ENCODE measurements at regions not wholly inside any gene's neighbourhood (a gene's known extent, or its start where the extent isn't known, plus 50 kb on each side); places are given as distances from the start of the nearest gene placed in this dataset.
"Not testable (repeated sequence)": the region's sequence is repeated elsewhere in the genome, so short reads cannot be mapped to it uniquely, and the experiment has no call there.

- no peak for DNase-seq
Observed at GRCh38 chr12:131613186-131613585, 97.7 kb upstream of the SFSWAP start.

GRCh38 chr12:131613678-131614077 is 97.2 kb upstream of the SFSWAP start:
- DNase-seq, result no peak

GRCh38 chr12:131615326-131616042 is 95.4 kb upstream of the SFSWAP start:
- DNase-seq, result no peak

DNA sequence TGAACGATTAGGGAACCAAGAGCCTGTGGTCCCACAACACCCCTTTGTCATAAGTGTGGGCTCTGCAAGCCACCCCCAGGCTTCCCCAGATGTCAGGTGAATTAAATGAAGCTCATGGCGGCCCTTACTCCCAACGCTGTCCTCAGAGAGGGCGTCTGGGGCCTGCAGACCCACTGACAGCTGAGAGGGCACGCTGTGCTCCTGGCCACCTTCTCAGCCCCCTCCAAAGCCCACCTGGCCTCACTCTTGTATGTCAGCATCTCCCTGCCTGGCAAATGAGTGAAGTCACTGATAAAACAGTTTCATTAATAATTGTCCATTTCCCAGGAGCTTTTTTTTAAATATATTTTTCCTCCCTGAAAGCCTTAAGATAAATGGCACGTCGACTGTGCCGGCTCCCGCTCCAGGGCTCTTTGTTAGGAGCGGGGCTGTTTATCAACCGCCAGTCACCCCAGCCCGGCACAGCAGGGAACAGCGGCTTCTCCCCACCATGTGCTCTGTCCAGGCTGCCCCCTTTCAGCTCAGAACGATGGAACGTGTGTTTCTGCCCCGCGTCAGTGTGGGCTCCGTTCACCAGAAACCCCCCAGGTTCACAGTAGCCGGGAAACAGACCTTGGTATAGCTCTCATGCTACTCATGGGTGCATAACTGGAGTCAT is 94.7 kb upstream of the SFSWAP start:
- DNase-seq, result no peak

DNA sequence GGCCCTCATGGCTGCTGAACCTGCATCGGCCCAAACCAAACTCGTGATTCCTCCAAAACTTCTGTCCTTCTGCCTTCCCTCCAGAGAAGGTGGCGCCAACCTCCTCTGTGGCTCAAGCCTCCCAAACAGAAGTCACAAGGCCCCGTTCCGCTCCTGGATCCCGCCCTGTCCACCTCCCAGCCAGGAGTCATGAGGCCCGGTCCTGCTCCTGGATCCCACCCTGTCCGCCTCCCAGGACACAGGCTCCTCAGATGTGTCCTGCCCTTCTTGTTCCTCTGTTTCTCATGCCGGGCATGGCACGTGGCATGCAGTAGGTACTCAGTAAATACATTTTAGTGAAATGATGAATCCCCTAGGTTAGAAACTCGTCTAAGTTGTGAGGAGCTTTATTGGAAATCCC is 94.2 kb upstream of the SFSWAP start:
- DNase-seq, result no peak

- DNase-seq, result no peak
Observed at GRCh38 chr12:131617179-131617578, 93.7 kb upstream of the SFSWAP start.

- DNase-seq, result no peak
Observed at GRCh38 chr12:131617596-131618302, 93.1 kb upstream of the SFSWAP start.

GRCh38 chr12:131618303-131618658 is 92.6 kb upstream of the SFSWAP start:
- DNase-seq, result no peak

GRCh38 chr12:131618701-131619100 is 92.2 kb upstream of the SFSWAP start:
- DNase-seq, result no peak

DNA sequence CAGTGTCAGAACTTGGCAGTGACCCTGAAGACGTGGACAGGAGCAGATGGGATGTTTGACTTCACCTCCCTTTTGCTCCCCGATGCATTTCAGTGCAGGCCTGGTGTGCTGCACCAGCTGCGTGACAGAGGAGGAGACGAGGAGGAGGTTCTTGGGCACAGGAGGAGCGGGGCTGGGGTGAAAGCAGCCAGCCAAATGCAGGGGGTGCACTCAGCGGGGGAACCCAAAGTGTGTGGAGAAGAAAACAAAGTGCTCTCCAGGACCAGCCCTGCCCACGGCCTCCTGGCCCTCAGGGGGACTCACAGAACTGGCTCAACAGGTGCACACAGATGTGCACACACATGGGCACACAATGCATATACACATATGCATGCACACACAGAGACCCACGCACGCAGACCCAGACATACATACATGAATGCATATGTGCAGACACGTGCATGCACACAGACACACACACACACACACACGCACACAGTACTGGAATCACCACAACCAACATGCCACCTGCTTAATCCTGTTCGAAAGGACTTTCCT is 91.7 kb upstream of the SFSWAP start:
- no peak for DNase-seq

DNA sequence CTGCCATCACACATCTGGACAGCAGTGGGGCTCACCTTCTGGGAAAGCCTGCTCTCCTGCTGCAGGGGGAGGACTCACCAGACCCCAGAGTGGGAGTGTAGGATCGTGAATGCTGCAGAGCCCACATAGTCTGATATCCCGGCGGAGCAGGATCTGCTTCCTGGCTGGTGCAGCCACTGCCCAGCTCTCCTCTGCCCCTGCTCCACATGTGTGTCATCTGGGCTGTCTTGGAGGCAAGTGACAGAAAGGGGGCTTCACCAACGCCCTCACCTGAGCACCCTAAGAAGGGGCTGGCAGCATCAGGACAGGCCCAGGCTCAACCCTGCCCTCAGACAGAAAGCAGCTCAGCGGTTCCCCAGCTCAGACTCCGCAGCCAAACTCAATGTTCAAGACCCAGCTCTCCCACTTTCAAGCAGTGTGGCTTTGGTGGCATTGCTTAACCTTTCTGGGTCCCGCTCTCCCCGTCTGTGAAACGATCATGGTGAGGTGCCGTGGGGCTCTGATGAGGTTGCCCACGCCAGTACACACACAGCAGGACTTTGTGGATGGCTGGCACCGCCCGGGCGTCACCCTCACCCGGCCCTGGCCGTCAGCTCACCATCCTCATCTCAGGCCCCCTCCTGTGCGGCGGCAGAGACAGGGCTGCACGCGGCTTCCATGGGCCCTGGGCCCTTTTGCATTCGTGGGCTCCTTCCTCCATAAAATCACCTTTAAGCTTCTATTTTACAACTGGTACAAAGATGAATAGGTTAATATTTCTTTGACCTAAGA is 91.0 kb upstream of the SFSWAP start:
- no peak for DNase-seq

- DNase-seq, result no peak
Observed at GRCh38 chr12:131620520-131620919, 90.4 kb upstream of the SFSWAP start.

GRCh38 chr12:131620946-131621681 is 89.8 kb upstream of the SFSWAP start:
- DNase-seq, result no peak

DNA sequence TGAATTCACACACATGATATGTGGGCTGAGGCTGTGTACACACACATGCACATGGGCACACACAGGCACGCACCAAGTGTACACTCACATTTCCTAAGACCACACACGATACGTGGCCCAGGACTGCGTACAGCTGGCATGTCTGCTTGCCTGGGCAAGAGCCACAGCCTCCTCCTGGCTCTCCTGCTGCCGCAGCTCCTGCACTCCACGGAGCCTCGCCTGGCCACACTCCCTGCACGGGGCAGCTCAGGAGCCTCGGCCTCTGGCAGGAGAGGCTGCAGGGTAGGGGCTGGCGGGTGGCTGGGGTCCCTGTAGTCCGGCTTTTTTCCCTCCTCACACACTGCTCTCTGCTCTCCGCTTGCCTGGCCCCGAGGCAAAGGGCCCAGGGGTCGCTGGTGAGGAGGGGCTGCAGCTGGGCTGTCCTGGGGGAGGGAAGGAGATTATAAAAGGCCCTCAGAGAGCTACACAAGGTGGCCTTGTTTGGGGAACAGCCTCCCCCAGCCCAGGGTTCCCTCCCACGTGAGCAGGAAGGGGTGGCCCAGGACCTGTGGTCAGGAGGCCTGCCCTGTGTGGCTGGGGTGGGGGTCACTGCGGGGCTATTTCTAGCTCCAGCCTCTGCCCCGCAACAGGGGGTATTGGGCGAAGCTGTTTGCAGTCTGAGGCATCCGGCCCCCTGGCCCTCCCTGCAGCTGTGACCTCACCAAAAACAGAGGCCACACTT is 89.0 kb upstream of the SFSWAP start:
- no peak for DNase-seq

GRCh38 chr12:131622422-131622955 is 88.4 kb upstream of the SFSWAP start:
- no peak for DNase-seq

DNA sequence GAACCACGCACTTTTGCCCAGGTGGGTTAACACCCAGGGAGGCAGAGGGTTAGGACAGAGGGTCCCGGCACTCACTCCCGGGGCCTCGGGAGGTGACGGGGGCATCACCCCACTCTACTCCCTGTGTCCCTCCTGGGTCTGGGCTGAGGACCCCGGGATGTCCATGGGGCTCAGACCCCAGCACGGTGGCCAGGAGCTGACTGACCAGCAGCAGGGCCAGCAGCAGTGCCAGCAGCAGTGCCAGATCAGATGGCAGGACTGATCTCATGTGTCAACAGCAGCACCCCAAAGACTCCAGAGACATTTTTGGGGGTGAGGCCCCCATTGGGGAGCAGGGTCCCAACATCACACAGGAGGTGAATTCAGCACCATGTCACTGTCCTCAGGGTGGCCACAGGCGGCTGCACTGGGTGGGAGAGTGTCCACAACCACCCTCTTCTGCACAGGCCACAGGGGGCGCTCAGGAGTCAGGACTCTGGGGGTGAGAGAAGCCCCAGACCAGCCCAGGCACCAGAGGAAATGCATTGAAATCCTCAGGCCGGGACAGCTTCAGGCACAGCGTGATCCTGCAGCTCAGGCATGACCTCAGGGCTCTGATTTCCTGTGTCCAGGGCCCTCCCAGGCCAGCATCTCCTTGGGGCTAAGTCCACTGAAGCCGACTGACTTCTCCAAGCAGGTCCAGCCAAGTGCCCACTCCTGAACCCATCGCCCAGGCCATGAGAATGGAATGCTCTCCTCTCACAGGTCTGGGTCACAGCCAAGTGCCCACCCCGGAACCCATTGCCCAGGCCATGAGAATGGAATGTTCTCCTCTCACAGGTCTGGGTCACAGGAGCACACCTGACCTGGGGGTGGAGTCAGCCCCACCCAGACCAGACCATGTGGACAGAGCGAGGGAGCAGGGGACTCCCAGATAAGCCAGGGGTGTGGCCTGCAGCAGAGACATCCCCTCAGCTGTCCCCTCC is 87.2 kb upstream of the SFSWAP start:
- peak; percentile 42 for DNase-seq

GRCh38 chr12:131624369-131624739 is 86.5 kb upstream of the SFSWAP start:
- DNase-seq, result not testable (repeated sequence)

DNA sequence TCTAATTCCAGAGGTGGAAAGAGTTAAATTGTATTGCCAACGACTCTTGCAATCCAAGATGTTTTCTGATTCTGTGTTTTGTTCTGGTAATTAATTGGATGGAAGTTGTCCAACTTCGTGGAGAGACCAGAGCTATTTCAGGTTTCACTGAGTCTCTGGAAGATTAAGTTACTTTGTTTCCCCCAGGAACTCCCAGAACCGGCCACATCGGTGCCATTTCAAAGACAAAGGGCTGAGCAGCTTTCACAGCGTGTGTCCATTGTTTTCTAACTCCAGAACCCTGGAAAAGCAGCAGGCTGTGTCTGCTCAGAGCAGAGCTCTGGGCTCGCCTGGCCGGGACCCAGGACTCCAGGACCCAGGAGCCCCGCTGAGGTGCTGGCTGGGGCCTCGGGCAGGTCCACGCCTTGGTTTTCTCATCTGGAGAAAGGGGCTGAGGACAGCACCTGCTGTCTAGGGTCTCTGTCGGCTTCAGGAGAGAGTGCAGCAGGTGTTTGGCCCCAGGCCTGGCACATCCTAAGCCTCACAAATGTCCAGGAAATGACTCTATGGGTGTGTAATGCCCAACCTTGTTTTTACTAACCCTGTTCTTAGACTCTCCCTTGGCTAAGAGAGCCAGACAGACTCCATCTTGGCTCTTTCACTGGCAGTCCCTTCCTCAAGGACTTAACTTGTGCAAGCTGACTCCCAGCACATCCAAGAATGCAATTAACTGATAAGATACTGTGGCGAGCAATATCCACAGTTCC is 86.0 kb upstream of the SFSWAP start:
- not testable (repeated sequence) for DNase-seq

DNA sequence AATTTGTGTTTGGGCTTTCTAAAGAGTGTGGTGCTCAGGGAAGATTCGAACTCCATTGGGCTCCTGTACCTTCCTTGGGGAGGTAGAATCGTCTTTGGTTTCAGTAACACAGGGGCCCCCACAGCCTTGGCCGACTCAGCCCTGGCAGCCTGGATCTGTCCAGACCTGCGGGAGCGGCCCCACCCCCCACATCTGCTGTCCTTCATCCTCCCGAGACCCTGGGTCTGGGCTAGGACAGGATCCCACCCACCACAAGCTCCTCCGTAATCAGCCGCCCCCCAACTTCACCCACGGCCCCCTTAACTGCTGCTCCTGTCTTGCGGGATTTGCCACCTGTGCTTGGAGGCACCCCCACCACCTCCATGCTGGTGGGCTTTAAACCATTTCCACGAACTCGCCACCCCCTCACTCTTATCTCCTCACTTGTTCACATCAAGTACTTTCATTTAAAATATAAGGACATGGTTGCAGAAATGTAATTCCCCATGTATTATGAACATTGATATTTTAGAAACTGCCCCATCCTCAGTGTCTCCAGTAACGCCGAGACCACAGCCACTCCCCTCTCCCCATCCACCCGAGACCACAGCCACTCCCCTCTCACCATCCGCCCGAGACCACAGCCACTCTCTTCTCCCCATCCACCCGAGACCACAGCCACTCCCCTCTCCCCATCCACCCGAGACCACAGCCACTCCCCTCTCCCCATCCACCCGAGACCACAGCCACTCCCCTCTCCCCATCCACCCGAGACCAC is 84.7 kb upstream of the SFSWAP start:
- DNase-seq, result not testable (repeated sequence)

Data from stimulated activated CD8-positive, alpha-beta memory T cell treated with anti-CD3 and anti-CD28 coated beads, Interleukin-4, amount 100 ng/mL, for 48 hours (primary cell).